ENCODE measurements at regions not wholly inside any gene's neighbourhood (a gene's known extent, or its start where the extent isn't known, plus 50 kb on each side); places are given as distances from the start of the nearest gene placed in this dataset.

DNA sequence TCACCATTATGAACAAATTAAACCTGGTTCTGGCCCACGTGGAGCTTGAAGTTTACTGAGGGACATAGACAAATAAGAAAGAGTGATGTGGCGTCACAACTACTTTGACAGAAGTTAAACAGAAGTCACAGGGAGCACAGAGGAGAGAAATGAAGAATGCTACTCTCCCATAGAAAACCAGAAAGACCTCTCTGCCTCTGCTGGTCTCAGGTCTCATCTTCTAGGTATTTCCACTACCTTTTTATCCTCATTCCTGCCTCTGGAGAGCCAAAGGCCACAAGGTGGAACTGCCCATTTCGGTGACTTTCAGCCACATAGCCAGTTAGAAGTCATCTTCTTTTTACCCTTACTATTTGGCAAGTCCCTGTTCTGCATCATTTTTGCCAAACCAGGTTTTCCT is 170.5 kb downstream of the CAND1 start:
- H3K27ac ChIP-seq (ENCODE audit: insufficient read depth, low read length), result no peak overlapping the region
- no peaks in the 10 kb centered on the region for H4K20me1 ChIP-seq (ENCODE audit: insufficient read depth, low read length)
- no peak overlapping the region for H3K9ac ChIP-seq (ENCODE audit: low read depth, low read length)
- no peak overlapping the region for H2BK5ac ChIP-seq (ENCODE audit: low read depth, low read length, poor library complexity, severe bottlenecking)
- no peak overlapping the region; the same call in 2 of the 3 replicates for H2BK15ac ChIP-seq (ENCODE audit: low read depth, low read length)
- BruUV-seq (replicated peaks), result no TSS peak
- no peak overlapping the region for H2BK120ac ChIP-seq (ENCODE audit: low read depth, low read length)
- H3K27me3 ChIP-seq (ENCODE audit: control insufficient read depth, insufficient read depth, low read length), result no peaks in the 10 kb centered on the region
- no peak overlapping the region for H4K5ac ChIP-seq (ENCODE audit: low read depth, low read length)
- no peaks in the 10 kb centered on the region for H3K9me3 ChIP-seq (ENCODE audit: control insufficient read depth, insufficient read depth, low read length)
- no peak for ATAC-seq (ENCODE audit: low read depth)
- intact Hi-C loops (cut with micrococcal nuclease) (loop anchor here (2.0 to 5.0 kb wide), 5 partner anchors 167 to 503 kb away; partner anchors contain the start of gene DYRK2), in situ Hi-C loops (cut with MboI; ENCODE audit: low sequenced_read_pairs) (loop anchor here (5.0 to 10.0 kb wide), 3 partner anchors 82 to 505 kb away; no protein-coding TSS in a partner anchor), dilution Hi-C loops (cut with HindIII; ENCODE audit: low sequenced_read_pairs, unreplicated experiment) (no loop called here)
- no peak overlapping the region for H3K4me2 ChIP-seq (ENCODE audit: low read depth, low read length)
- H3K18ac ChIP-seq (ENCODE audit: low read depth, low read length), result no peak overlapping the region
- no peak overlapping the region for H2BK20ac ChIP-seq (ENCODE audit: low read depth, low read length)
- no peaks in the 10 kb centered on the region for H3K79me1 ChIP-seq (ENCODE audit: low read depth in 1 of 2, low read length in 2 of 2)
- H2AFZ ChIP-seq (replicated peaks; ENCODE audit: low read length, poor library complexity), result no peak overlapping the region
- H3K56ac ChIP-seq (ENCODE audit: extremely low read depth, insufficient read depth, low read length), result no peak overlapping the region
- H2AK9ac ChIP-seq (replicated peaks; ENCODE audit: low read depth, low read length, poor library complexity), result no peak overlapping the region
- H4K8ac ChIP-seq (ENCODE audit: low read depth in 2 of 2, low read length in 2 of 2), result no peak overlapping the region
- CTCF ChIA-PET, result no interaction called here
- POLR2A ChIA-PET (ENCODE audit: unreplicated experiment), result no interaction called here
- no peak overlapping the region for H3K4ac ChIP-seq (ENCODE audit: low read depth, low read length)
- no peak overlapping the region for H4K91ac ChIP-seq (ENCODE audit: insufficient read depth, low read depth, low read length)
- peaks cover 7% of the 10 kb centered on the region for H3K4me1 ChIP-seq (ENCODE audit: control insufficient read depth, insufficient read depth, low read length)
- TF ChIP-seq CHD1 (IDR thresholded peaks at IDR 0.05; ENCODE audit: low read depth, low read length) (no peak), MAZ (IDR thresholded peaks at IDR 0.05; ENCODE audit: borderline replicate concordance, low read depth, low read length) (no peak), RCOR1 (IDR thresholded peaks at IDR 0.05; ENCODE audit: insufficient replicate concordance, low read length) (no peak), FOS (IDR thresholded peaks at IDR 0.05; ENCODE audit: low read depth, low read length) (no peak), POLR2A (IDR thresholded peaks at IDR 0.05; ENCODE audit: low read depth, low read length) (no peak), SMC3 (IDR thresholded peaks at IDR 0.05; ENCODE audit: low read depth, low read length) (no peak), MXI1 (IDR thresholded peaks at IDR 0.05; ENCODE audit: borderline replicate concordance, low read depth, low read length) (no peak), RFX5 (IDR thresholded peaks at IDR 0.05; ENCODE audit: low read depth, low read length) (no peak), MAFK (IDR thresholded peaks at IDR 0.05; ENCODE audit: low read depth, low read length) (no peak), CEBPB (IDR thresholded peaks at IDR 0.05; ENCODE audit: low read depth, low read length) (no peak), RAD21 (IDR thresholded peaks at IDR 0.05; ENCODE audit: low read length) (no peak), BHLHE40 (IDR thresholded peaks at IDR 0.05; ENCODE audit: low read depth, low read length) (no peak), NFE2L2 (IDR thresholded peaks at IDR 0.05; ENCODE audit: low read depth, low read length) (no peak)
- TF ChIP-seq, protein P1, sequence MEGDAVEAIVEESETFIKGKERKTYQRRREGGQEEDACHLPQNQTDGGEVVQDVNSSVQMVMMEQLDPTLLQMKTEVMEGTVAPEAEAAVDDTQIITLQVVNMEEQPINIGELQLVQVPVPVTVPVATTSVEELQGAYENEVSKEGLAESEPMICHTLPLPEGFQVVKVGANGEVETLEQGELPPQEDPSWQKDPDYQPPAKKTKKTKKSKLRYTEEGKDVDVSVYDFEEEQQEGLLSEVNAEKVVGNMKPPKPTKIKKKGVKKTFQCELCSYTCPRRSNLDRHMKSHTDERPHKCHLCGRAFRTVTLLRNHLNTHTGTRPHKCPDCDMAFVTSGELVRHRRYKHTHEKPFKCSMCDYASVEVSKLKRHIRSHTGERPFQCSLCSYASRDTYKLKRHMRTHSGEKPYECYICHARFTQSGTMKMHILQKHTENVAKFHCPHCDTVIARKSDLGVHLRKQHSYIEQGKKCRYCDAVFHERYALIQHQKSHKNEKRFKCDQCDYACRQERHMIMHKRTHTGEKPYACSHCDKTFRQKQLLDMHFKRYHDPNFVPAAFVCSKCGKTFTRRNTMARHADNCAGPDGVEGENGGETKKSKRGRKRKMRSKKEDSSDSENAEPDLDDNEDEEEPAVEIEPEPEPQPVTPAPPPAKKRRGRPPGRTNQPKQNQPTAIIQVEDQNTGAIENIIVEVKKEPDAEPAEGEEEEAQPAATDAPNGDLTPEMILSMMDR (conservative IDR thresholded peaks at IDR 0.05; ENCODE audit: low read depth, low read length), result no peak
- TF ChIP-seq, protein P2, sequence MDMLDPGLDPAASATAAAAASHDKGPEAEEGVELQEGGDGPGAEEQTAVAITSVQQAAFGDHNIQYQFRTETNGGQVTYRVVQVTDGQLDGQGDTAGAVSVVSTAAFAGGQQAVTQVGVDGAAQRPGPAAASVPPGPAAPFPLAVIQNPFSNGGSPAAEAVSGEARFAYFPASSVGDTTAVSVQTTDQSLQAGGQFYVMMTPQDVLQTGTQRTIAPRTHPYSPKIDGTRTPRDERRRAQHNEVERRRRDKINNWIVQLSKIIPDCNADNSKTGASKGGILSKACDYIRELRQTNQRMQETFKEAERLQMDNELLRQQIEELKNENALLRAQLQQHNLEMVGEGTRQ (IDR thresholded peaks at IDR 0.05; ENCODE audit: low read depth, low read length), result no peak
- TF ChIP-seq, protein P3, sequence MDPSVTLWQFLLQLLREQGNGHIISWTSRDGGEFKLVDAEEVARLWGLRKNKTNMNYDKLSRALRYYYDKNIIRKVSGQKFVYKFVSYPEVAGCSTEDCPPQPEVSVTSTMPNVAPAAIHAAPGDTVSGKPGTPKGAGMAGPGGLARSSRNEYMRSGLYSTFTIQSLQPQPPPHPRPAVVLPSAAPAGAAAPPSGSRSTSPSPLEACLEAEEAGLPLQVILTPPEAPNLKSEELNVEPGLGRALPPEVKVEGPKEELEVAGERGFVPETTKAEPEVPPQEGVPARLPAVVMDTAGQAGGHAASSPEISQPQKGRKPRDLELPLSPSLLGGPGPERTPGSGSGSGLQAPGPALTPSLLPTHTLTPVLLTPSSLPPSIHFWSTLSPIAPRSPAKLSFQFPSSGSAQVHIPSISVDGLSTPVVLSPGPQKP (IDR thresholded peaks at IDR 0.05; ENCODE audit: borderline replicate concordance, low read depth, low read length), result no peak
- 50% methylated on average over 1 of the region's 3 CpGs; no CpG with 5 or more reads in 1 of the 2 experiments for WGBS, 2 experiments (ENCODE audit: extremely low coverage in 2 of 2, insufficient read length in 1 of 2)
- H2AK5ac ChIP-seq (ENCODE audit: low read depth, low read length), result no peak overlapping the region
- H3K9me1 ChIP-seq (ENCODE audit: insufficient read depth, low read length), result peaks cover 6% of the 10 kb centered on the region
- DNase-seq, result no peak
- no peak overlapping the region for H3K14ac ChIP-seq (replicated peaks; ENCODE audit: low read depth, low read length)
- H3K23ac ChIP-seq (ENCODE audit: low read depth, low read length), result no peak overlapping the region
- H3K4me3 ChIP-seq (ENCODE audit: insufficient read depth, low read depth, low read length), result no peak overlapping the region
- no peaks in the 10 kb centered on the region for H3K36me3 ChIP-seq (ENCODE audit: control insufficient read depth, insufficient read depth, low read length)
